ENCODE measurements at regions not wholly inside any gene's neighbourhood (a gene's known extent, or its start where the extent isn't known, plus 50 kb on each side); places are given as distances from the start of the nearest gene placed in this dataset.

DNA sequence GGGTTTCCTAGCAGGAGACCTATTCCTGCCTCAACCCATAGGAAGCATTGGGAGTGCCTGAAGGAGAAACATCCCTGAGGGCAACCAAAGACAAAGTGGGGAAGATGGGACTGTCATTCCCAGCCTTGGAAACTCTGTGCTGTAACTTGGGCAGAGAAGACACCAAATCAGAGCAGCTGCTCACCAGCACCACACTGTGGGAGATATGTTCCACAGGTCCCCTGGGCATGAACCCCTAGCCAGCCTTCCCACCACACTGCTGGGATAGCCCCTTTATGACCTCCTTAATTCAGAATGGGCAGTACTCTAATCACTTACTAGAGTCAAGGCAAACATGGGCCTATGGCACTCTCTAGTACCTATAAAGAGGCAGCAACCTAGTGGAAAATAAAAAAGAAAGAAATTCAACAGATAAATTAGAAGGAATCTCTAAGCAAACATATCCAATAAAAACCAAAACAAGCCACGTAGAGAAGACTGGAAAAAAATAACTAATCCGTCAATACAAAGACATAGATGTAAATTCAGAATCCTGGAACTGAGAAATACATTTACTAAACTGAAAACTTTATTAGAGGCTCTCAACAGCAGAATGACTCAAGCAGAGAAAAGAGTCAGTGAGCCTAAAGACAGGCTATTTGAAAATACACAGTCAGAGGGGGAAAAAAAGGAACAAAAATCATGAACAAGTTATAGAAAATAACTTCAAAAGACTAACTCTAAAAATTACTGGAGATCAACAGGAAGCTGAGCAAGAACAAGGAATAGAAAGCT is 878.4 kb upstream of the FRG1 start:
- no peak for DNase-seq (ENCODE audit: extremely low read depth in 1 of 2, low read depth in 1 of 2)

DNA sequence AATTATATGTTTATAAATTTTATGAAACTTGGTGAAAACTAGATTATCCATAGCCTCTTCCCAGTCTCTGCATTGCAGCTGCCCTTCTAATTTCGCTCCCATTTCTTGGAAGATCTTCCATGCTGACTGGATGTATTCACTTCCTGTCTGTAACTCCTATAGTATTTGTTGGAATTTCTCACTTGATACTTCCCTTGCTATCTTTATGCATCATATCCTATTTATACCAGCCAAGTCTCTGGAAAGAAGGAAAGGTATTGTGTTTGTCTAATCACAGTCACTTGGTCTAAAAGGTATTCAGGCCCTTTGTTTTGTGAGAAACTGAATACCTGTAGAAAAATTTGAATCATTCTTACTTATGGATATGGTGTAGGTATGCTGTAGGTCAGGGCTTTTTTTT is 870.9 kb upstream of the FRG1 start:
- DNase-seq (ENCODE audit: extremely low read depth in 1 of 2, low read depth in 1 of 2) = no peak

DNA sequence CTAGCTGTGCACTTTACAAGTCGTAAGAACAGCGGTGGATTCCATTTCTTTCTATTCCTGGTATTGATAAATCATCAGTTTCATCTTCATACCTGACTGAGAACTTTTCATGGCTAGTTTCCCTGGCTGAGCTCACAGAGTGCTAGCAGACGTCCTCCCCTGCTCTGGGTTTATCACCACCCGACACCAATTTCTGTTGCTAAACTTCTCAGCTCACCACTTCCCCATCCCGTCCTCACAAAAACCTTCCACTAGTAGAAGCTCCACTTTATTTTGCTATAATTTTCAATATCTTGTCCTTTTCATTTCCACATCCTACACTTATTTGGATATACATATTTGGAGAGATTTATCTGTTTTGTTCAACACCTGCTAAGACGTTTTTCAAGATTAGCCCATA is 869.4 kb upstream of the FRG1 start:
- DNase-seq (ENCODE audit: extremely low read depth in 1 of 2, low read depth in 1 of 2) = no peak

DNA sequence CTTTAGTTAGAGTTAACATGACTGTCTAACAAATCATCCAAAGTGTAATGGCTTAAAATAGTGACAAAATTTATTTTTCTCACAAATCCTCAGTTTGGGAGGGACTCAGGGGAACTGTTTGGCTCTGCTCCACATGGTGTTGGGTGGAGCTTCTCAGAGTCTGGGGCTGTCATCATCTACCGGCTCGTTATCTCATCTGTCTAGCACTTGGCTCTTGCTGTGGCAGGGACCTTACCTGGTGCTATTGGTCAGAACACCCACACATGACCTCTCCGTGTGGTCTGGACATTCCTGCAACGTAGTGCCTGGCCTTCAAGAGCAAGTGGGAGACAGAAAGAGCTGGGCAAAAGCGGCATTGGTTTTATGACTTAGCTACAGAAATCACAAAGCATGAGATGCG is 866.9 kb upstream of the FRG1 start:
- no peak for DNase-seq (ENCODE audit: extremely low read depth in 1 of 2, low read depth in 1 of 2)

DNA sequence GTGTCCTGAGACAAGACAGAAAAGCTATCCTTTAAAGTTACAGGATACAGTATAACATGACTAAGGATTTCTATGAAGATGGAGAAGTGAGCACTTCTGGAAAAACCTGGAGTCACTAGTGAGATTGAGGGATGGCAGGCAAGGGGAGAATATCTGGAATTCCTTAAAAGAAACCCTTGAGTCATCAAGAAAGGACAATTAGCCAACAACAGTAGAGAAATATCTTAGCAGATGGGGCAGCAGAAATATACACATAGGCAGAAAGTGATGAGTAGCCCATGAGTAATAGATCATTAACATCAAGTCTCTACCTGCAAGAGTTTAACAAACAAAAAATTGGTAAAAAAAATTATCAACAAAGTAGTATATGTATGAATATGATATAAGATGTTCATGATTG is 858.8 kb upstream of the FRG1 start:
- no peak for DNase-seq (ENCODE audit: extremely low read depth in 1 of 2, low read depth in 1 of 2)

DNA sequence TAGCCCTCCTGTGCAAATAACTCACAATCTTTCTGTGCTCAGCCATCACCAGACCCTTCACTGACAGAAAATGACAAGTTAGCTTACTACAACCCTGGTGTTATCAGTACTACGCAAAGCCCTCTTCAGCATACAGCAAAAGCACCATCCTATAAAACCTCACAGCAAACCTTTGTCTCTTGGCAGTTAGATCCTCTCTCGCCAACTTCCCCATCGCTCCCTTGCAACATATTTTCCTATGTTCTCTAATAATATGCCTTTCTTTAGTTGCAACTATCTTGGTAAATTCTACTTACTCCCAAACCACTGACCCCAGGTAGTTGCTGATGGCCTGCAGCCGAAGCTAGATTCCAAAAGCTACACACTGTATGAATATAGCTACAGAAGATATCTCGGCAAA is 856.9 kb upstream of the FRG1 start:
- DNase-seq (ENCODE audit: extremely low read depth in 1 of 2, low read depth in 1 of 2) = no peak

DNA sequence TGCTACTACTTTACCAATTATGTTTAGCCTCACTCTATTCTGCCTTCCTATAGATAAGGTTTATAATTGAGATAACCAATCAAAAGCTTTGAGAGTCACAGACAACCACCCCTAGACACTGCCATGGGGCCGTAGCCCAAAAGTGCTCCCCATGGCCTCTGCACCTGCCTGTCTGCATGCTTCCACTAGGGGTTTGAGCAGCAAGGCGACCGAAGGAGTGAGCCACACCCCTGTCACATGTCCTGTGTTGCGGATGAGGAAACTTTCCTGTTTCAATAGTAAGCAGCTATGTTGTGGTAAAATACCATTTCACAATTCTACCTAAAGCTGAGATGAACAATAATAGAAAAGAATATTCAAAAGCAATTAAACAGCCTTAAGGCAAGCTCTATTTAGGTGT is 856.0 kb upstream of the FRG1 start:
- no peak for DNase-seq (ENCODE audit: extremely low read depth in 1 of 2, low read depth in 1 of 2)

DNA sequence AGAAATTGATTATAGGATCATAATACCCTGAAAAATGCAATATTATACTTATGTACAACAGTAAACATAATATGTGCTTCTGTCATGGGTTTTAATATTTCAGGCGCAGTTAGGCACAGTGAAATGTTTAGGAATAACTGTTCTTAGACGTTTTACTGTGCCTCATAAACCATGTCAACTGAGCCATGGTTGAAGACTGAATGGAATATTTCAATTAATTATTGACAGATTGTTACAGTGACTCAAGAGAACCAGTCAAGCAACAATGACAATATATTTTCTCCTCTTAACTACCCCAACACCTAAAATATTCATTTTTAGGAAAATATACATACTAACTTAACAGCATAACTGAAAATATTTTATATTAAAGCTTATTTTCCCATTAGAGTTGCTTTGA is 852.7 kb upstream of the FRG1 start:
- no peak for DNase-seq (ENCODE audit: extremely low read depth in 1 of 2, low read depth in 1 of 2)

DNA sequence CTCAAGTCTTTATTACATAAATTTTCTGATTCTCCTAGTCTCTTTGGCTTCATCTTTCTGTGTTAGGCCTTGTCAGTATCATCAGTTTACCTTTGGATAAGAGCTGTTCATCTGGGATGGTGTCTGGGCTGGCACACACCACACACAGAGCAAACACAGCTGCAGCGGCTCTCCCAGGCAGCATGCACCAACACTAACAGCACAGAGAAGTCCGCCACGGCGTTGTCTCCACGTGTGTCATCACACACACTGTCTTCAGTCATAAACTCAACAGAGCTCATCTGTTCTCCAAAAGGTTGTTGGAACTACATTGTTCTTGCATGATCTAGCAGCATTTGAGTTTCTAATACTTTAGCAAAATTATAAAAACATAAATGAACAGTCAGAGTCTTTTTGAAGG is 851.9 kb upstream of the FRG1 start:
- no peak for DNase-seq (ENCODE audit: extremely low read depth in 1 of 2, low read depth in 1 of 2)

DNA sequence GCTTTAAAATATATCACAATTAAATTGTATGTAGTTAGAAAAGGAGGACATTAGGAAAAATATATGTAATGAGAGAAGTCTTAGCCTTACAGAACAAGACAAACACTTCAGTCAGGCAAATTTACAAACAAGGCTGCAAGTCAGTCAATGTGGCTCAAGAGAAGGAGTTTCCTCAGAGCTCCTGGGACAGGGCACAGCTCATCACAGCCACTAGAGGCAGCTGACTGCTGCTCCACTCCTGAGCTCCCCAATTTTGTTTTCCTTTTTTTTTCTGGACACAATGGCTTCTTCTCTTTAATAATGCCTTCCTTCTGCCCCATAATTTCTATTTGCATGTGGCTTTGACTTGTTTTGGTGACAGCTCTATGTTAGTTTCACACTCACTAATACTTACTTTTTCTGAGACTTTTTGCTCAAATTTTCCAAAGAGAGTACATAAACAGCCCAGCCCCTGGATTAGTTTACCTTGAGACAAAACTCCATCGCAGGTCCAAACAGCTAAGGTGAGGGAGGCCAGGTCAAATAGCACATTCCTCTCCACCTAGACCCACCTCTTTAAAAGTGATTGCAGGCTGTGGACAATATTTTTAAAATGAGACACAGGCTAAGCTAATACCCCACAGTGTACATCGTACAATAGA is 850.4 kb upstream of the FRG1 start:
- no peak for DNase-seq (ENCODE audit: extremely low read depth in 1 of 2, low read depth in 1 of 2)

DNA sequence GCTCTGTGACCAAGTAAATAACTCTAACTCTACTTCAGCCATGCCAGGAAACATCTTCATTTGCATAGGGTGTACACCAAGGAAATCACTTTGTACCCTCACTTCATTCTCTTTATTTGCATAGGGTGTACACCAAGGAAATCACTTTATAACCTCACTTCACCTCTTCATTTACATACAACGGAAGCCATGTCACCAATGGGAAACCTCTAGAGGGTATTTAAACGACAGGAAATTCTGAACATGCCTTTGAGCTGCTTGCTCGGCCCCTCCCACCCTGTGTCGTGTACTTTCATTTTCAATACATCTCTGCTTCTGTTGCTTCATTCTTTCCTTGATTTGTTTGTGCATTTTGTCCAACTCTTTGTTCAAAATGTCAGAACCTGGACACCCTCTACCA is 848.1 kb upstream of the FRG1 start:
- no peak for DNase-seq (ENCODE audit: extremely low read depth in 1 of 2, low read depth in 1 of 2)

DNA sequence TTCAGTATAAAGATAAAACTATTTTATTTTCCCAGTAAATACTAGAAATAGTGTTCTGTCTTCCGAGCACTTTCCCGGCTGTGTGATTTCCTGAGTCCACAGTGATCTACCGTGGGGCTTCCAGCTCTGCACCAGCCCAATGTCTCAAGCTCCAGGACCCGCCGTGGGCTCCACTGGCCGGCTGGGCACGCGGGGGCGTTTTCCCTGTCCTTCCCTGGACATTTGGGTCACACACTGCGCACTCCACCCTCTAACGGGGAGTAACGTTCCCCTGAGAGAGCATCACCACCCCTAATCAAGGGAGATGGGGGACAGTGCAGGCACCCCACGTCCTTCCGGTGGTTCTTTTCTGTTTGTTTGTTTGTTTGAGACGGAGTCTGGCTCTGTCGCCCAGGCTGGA is 844.6 kb upstream of the FRG1 start:
- DNase-seq (ENCODE audit: extremely low read depth in 1 of 2, low read depth in 1 of 2) = no peak

DNA sequence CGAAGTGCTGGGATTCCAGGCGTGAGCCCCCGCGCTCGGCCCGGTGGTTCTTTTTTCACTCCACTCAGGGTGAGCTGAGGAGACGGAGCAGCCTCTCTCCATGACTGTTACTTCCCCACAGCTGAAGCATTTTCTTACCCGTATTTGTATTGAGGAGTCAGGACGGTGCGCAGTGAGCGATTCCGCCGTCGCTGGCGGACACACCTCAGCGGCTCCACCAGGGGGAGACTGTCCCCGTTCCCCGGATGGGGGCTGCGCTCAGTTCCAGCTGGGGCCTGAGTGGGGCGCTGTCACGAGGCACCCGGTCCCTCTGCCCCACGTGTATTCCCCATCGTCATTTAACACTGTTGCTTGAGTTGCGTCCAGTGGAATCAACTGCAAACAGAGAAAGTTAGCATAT is 844.0 kb upstream of the FRG1 start:
- DNase-seq (ENCODE audit: extremely low read depth in 1 of 2, low read depth in 1 of 2) = no peak

DNA sequence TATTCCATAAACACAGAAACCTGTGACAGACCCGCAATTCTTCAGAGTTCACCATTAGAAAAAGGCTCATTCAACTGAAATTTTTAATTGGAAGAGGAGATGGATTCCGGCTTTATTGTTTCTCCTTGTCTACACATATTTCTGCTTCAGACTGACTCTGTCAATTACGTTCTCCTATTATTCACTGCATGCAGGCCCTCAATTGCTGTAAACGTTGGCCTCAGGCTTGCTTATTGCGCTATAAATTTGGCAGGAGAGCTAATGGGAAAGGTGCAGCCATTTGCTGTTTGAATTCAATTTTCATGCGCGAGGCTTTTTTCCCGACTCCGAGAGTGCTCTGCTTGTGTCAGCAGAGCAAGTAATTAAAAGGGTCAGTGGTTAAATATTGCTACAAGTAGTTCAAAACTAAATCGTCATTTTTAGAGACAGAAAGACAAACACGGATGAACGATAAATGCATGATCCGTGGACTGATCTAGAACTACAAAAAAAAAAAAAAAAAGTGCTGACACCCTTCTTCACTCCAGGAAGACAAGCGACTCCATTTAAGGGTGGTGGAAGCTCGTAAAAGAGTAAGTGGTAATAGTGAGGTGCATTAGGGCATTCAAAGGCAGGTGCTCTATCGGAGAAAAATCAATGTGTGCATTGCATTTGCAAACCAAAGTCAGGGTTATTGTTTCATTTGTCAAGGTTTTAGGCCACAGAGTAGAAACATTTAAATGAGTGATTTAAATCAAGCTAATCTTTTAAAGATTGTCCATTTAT is 841.6 kb upstream of the FRG1 start:
- no peak for DNase-seq (ENCODE audit: extremely low read depth in 1 of 2, low read depth in 1 of 2)

DNA sequence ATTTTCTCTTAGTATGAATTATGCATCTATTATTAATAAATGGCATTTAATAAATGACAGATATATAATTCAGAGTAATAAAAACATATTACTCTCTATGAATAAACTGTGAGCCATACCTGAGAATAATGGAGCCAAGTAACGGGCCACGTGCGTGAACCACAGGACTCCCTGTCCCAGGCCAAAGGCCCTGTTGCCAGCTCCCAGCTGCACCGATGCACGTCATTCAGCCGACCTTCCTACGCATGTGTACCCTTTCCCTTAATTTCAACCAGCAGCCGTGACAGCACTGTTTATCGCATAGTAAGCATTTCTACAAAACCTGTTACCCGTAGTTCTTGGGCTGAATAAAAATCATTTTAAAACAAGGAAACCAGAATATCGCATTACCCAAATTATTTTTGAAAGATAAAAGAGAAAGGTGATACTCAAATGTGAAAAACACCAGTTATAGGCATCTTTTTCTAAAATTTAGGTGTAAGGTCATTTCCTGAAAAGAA is 827.2 kb upstream of the FRG1 start:
- DNase-seq (ENCODE audit: extremely low read depth in 1 of 2, low read depth in 1 of 2) = no peak

DNA sequence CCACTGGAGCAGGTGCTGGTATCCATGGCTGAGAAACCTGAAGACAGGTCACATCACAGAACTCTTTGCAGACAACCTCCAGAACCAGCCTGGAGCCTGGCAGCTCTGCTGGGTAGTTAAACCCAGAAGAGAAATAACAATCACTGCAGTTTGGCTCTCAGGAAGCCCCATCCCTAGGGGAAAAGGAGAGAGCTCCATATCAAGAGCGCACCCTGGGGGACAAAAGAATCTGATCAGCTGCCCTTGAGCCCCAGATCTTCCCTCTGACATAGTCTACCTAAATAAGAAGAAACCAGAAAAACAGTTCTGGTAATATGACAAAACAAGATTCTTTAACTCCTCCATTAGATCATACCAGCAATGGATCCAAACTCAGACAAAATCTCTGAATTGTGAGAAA is 823.2 kb upstream of the FRG1 start:
- DNase-seq (ENCODE audit: extremely low read depth in 1 of 2, low read depth in 1 of 2) = no peak

DNA sequence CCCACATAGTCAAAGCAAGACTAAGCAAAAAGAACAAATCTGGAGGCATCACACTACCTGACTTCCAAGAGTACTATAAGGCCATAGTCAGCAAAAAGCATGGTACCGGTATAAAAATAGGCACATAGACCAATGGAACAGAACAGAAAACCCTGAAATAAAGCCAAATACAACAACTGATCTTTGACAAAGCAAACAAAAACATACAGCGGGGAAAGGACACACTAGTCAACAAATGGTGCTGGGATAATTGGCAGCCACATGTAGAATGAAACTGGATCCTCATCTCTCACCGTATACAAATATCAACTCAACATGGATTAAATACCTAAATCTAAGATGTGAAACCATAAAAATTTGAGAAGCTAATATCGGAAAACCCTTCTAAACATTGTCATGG is 819.3 kb upstream of the FRG1 start:
- no peak for DNase-seq (ENCODE audit: extremely low read depth in 1 of 2, low read depth in 1 of 2)

DNA sequence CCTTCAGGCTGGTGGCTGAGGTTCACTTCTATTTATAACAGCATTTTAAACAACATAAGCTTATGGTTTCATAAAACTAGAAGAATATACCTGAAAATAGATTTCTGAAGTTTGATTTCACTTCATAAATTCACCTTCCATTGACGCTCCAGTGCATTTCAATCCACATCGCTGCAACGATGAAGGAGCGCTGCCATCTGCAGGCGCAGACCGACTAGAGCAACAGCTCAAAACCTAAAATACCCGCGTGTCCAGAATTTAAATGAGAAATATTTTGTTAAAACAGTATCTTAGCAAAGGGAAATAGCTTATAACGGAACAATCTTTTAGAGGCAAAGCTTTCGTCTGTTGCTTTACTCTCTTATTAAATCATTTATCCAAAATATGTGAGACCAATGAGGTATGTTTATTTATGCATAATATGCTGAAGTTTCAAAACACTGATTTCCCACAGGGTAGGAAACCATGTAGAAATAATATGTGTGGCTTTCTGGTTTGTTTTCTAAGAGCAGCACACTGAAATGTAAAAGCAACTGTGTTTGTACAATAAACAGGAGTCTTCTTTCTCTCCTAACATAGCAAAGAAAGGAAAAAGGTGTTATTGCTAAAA is 816.4 kb upstream of the FRG1 start:
- no peak for DNase-seq (ENCODE audit: extremely low read depth in 1 of 2, low read depth in 1 of 2)

DNA sequence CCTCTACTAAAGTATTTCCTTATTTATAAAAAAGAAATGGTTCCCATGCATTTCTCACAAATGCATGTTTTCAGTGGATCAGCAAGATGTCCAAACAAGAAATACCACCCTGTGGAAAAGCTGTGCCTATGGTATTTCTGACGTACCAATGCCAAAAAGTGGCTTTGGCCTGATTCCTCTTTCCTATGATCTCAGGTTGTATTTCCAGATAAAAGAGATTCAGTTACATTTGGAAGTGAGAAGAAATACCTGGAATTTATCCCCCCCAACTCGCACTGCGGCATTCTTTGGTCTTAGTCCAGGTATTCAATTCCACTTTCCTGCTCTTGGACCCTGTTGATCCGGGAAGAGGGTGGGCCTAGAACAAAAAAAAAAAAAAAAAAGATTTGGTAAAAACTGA is 815.9 kb upstream of the FRG1 start:
- DNase-seq (ENCODE audit: extremely low read depth in 1 of 2, low read depth in 1 of 2) = no peak

DNA sequence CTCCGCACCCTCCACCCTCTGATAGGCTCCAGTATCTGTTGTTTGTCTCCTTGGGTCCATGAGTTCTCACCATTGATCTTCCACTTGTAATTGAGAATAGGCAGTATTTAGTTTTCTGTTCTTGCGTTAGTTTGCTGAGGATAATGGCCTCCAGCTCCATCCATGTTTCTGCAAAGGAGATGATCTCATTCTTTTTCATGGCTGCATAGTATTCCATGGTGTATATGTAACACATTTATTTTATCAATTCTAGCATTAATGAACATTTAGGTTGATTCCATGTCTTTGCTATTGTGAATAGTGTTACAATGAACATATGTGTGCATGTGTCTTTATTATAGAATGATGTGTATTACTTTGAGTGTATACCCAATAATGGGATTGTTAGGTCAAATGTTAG is 814.6 kb upstream of the FRG1 start:
- no peak for DNase-seq (ENCODE audit: extremely low read depth in 1 of 2, low read depth in 1 of 2)

DNA sequence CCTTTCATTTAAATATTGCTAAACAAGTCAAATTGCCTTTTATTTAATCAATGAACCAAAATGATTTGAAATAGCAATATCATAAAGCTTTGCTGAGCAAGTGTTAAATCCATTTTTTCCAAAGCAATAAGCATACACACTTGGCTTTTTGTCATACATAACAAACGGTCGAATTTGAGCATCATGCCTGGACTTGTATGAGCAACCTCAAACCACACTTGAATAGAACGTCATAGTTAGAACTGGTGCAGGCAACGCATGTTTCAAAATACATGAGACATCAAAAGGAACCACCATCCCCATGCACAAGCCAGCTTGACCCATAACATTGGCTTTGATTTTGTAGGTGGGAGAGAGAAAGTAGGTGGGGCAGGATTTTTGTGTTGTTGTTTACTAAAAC is 812.3 kb upstream of the FRG1 start:
- no peak for DNase-seq (ENCODE audit: extremely low read depth in 1 of 2, low read depth in 1 of 2)
